GM23338 (cell line): ENCODE measurements at regions not wholly inside any gene's neighbourhood (a gene's known extent, or its start where the extent isn't known, plus 50 kb on each side); places are given as distances from the start of the nearest gene placed in this dataset.

Source experiments
- ATAC-seq: fragments of 200-7000 bp; cut with Tn5 transposase; 3 replicates; pipeline ENCODE4 v1.9.1; 2020
- DNase-seq: peaks from one replicate; pipeline ENCODE4 v3.0.0-alpha.2; 2015; ENCODE audit warnings: low spot score
- H2AFZ ChIP-seq: fragments of 200-600 bp; sonication (generic); 2 replicates; pipeline ENCODE4 v1.8.0; 2016; ENCODE audit warnings: antibody characterized with exemption, mild to moderate bottlenecking, moderate library complexity
- H3F3A ChIP-seq: fragments of 200-600 bp; sonication (generic); replicated peaks from 2 replicates; pipeline ENCODE4 v1.8.0; 2017; ENCODE audit warnings: antibody characterized with exemption, mixed run types, low read depth
- H3K27ac ChIP-seq: fragments of 200-600 bp; sonication (generic); 2 replicates; pipeline ENCODE4 v1.6.1; 2016; ENCODE audit warnings: low read depth
- H3K27me3 ChIP-seq: fragments of 200-600 bp; sonication (generic); 2 replicates; pipeline ENCODE4 v1.8.0; 2016; ENCODE audit warnings: mild to moderate bottlenecking, mixed run types, moderate library complexity; ENCODE audit not compliant: insufficient read depth
- H3K36me3 ChIP-seq: fragments of 200-600 bp; sonication (generic); 2 replicates; pipeline ENCODE4 v1.8.0; 2016; ENCODE audit warnings: mild to moderate bottlenecking; ENCODE audit not compliant: insufficient read depth
- H3K4me1 ChIP-seq: fragments of 200-600 bp; sonication (generic); 2 replicates; pipeline ENCODE4 v1.8.0; 2016; ENCODE audit warnings: mild to moderate bottlenecking, moderate library complexity; ENCODE audit not compliant: insufficient read depth
- H3K4me2 ChIP-seq: fragments of 200-600 bp; sonication (generic); 2 replicates; pipeline ENCODE4 v1.7.1; 2017; ENCODE audit warnings: mixed run types
- H3K4me3 ChIP-seq: fragments of 200-600 bp; sonication (generic); 2 replicates; pipeline ENCODE4 v1.6.1; 2016; ENCODE audit warnings: mixed run types
- H3K79me2 ChIP-seq: fragments of 200-600 bp; sonication (generic); replicated peaks from 2 replicates; pipeline ENCODE4 v1.8.0; 2017; ENCODE audit warnings: mild to moderate bottlenecking; ENCODE audit not compliant: insufficient read depth
- H3K9me2 ChIP-seq: fragments of 200-600 bp; sonication (generic); 2 replicates; pipeline ENCODE4 v1.8.0; 2017; ENCODE audit not compliant: insufficient read depth
- H4K20me1 ChIP-seq: fragments of 200-600 bp; sonication (generic); replicated peaks from 2 replicates; pipeline ENCODE4 v1.8.0; 2017; ENCODE audit warnings: mild to moderate bottlenecking; ENCODE audit not compliant: insufficient read depth
- H3K27ac Mint-ChIP-seq: 2 replicates; pipeline ENCODE4 v1.8.0; 2020; ENCODE audit warnings: inconsistent platforms, mild to moderate bottlenecking, moderate library complexity, mixed read lengths
- H3K27me3 Mint-ChIP-seq: 3 replicates; pipeline ENCODE4 v1.8.0; 2022; ENCODE audit warnings: low read depth, mild to moderate bottlenecking, moderate library complexity, mixed read lengths, inconsistent platforms; ENCODE audit not compliant: insufficient read depth, poor library complexity
- H3K36me3 Mint-ChIP-seq: 3 replicates; pipeline ENCODE4 v1.8.0; 2021; ENCODE audit warnings: low read depth, mild to moderate bottlenecking, inconsistent platforms, moderate library complexity, mixed read lengths
- H3K4me1 Mint-ChIP-seq: 3 replicates; pipeline ENCODE4 v1.8.0; 2020; ENCODE audit warnings: mild to moderate bottlenecking, inconsistent platforms, mixed read lengths
- H3K4me3 Mint-ChIP-seq: 3 replicates; pipeline ENCODE4 v1.8.0; 2021; ENCODE audit warnings: moderate library complexity, mild to moderate bottlenecking, inconsistent platforms, mixed read lengths
- H3K9me3 Mint-ChIP-seq: 3 replicates; pipeline ENCODE4 v1.8.0; 2020; ENCODE audit warnings: moderate library complexity, mild to moderate bottlenecking, inconsistent platforms, mixed read lengths
- CREB1 ChIP-seq: fragments of 250-450 bp; sonication (Bioruptor Pico); IDR thresholded peaks from 2 replicates; pipeline ENCODE4 v1.5.0; 2020; ENCODE audit warnings: low read depth, mild to moderate bottlenecking, moderate library complexity
- EZH2 ChIP-seq: fragments of 200-600 bp; sonication (generic); IDR thresholded peaks from one replicate; pipeline ENCODE4 v1.8.0; 2017; ENCODE audit warnings: antibody characterized with exemption, mild to moderate bottlenecking, low read depth; ENCODE audit not compliant: unreplicated experiment
- JUNB ChIP-seq: IDR thresholded peaks from one replicate; pipeline ENCODE4 v1.6.1; 2016; ENCODE audit warnings: antibody characterized with exemption; ENCODE audit not compliant: unreplicated experiment
- NANOG ChIP-seq: IDR thresholded peaks from 2 replicates; pipeline ENCODE4 v1.6.1; 2016; ENCODE audit warnings: antibody characterized with exemption, borderline replicate concordance
- POLR2AphosphoS5 ChIP-seq: IDR thresholded peaks from 2 replicates; pipeline ENCODE4 v1.6.1; 2016; ENCODE audit warnings: antibody characterized with exemption, low read depth
- STAT1 ChIP-seq: IDR thresholded peaks from one replicate; pipeline ENCODE4 v1.6.1; 2016; ENCODE audit warnings: antibody characterized with exemption; ENCODE audit not compliant: unreplicated experiment
- ZNF114 ChIP-seq: fragments of 250-450 bp; sonication (Bioruptor Pico); IDR thresholded peaks from 2 replicates; pipeline ENCODE4 v1.5.0; 2020; ENCODE audit warnings: mild to moderate bottlenecking, moderate library complexity
- TF ChIP-seq, protein P1 (sequence below), 2 experiments: fragments of 200-600 bp in 1 of 2; sonication (generic) in 1 of 2; conservative IDR thresholded peaks; 2 replicates each; pipeline versions ENCODE4 v1.5.1 to v1.6.1; 2016 to 2017; ENCODE audit warnings: antibody characterized with exemption in 2 of 2, low read depth in 2 of 2, mild to moderate bottlenecking in 2 of 2, moderate library complexity in 1 of 2
- TF ChIP-seq, protein P2 (sequence below): IDR thresholded peaks from 2 replicates; pipeline ENCODE4 v1.6.1; 2016; ENCODE audit warnings: antibody characterized with exemption
- TF ChIP-seq, protein P3 (sequence below): IDR thresholded peaks from one replicate; pipeline ENCODE4 v1.6.1; 2018; ENCODE audit warnings: antibody characterized with exemption; ENCODE audit not compliant: unreplicated experiment
- TF ChIP-seq, protein P4 (sequence below): fragments of 250-450 bp; sonication (Bioruptor Pico); IDR thresholded peaks from 2 replicates; pipeline ENCODE4 v1.5.0; 2020; ENCODE audit warnings: mild to moderate bottlenecking, moderate library complexity

DNA sequence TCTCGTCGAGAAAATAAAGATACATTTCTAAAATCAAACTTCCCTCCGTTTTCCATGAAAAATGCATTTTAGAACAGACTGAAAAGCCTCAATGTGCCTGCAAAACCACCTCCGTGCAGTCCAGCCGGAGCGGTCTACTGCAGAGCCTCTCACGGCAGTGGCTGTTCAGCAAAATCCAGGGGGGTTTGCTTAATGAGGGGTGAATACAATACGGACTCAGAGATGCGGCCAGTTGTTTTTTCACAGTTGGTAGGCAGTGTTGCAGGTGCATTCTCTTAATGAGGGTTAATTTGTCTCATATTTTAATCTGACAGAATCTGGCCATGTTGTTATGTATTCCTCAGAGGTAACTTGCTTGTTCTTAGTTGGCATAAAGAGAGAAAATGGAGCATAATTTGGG lies 223.0 kb downstream of the EBLN2 start:
- no peak for TF ChIP-seq ZNF114 (CRISPR knock-in tag)
- TF ChIP-seq, protein P1, sequence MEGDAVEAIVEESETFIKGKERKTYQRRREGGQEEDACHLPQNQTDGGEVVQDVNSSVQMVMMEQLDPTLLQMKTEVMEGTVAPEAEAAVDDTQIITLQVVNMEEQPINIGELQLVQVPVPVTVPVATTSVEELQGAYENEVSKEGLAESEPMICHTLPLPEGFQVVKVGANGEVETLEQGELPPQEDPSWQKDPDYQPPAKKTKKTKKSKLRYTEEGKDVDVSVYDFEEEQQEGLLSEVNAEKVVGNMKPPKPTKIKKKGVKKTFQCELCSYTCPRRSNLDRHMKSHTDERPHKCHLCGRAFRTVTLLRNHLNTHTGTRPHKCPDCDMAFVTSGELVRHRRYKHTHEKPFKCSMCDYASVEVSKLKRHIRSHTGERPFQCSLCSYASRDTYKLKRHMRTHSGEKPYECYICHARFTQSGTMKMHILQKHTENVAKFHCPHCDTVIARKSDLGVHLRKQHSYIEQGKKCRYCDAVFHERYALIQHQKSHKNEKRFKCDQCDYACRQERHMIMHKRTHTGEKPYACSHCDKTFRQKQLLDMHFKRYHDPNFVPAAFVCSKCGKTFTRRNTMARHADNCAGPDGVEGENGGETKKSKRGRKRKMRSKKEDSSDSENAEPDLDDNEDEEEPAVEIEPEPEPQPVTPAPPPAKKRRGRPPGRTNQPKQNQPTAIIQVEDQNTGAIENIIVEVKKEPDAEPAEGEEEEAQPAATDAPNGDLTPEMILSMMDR (conservative IDR thresholded peaks at IDR 0.05; ENCODE audit: low read depth in 2 of 2): no peak
- TF ChIP-seq CREB1 (CRISPR knock-in tag): no peak
- TF ChIP-seq, protein P2, sequence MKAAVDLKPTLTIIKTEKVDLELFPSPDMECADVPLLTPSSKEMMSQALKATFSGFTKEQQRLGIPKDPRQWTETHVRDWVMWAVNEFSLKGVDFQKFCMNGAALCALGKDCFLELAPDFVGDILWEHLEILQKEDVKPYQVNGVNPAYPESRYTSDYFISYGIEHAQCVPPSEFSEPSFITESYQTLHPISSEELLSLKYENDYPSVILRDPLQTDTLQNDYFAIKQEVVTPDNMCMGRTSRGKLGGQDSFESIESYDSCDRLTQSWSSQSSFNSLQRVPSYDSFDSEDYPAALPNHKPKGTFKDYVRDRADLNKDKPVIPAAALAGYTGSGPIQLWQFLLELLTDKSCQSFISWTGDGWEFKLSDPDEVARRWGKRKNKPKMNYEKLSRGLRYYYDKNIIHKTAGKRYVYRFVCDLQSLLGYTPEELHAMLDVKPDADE: no peak
- no peak for TF ChIP-seq STAT1
- no peaks in the 10 kb centered on the region for H3K4me1 Mint-ChIP-seq
- Histone ChIP-seq H3K27ac (no peak overlapping the region), H2AFZ (no peak overlapping the region), H3F3A (no peaks in the 10 kb centered on the region), H3K36me3 (no peaks in the 10 kb centered on the region), H4K20me1 (no peaks in the 10 kb centered on the region), H3K4me1 (no peaks in the 10 kb centered on the region), H3K4me2 (no peak overlapping the region), H3K4me3 (no peak overlapping the region), H3K79me2 (no peaks in the 10 kb centered on the region), H3K27me3 (no peaks in the 10 kb centered on the region), H3K9me2 (0 out of 2 replicates have a peak, but pooled peaks cover 3% of the 10 kb centered on the region)
- no peak for DNase-seq
- ATAC-seq: no peak
- no peak overlapping the region for H3K27ac Mint-ChIP-seq
- H3K4me3 Mint-ChIP-seq: no peak overlapping the region
- H3K9me3 Mint-ChIP-seq: no peaks in the 10 kb centered on the region
- no peaks in the 10 kb centered on the region for H3K36me3 Mint-ChIP-seq
- H3K27me3 Mint-ChIP-seq: no peaks in the 10 kb centered on the region

DNA sequence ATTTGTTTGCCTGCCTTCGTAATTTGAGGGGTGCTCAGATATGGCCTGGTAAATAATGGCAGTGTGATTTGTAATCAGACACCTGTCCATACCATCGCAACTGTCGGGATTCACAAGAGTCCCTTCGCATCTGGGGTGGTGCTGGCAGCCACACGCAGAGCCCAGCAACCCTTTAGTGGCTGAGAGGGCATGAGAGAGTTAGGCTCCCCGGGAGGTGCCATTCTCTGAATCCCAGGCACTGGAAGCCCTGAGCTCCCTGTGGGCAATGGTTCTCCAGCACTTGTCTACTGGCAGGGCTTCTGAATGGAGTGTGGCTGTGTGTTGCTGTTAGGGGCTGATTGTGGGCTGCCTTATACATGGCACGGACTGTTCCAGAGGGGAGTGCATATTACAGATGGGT lies 230.1 kb downstream of the EBLN2 start:
- no peaks in the 10 kb centered on the region for H3K9me3 Mint-ChIP-seq
- no peaks in the 10 kb centered on the region for H3K27me3 Mint-ChIP-seq
- H3K79me2 ChIP-seq: no peaks in the 10 kb centered on the region
- no peaks in the 10 kb centered on the region for H4K20me1 ChIP-seq
- no peak overlapping the region for H3K27ac ChIP-seq
- H3K36me3 Mint-ChIP-seq: no peaks in the 10 kb centered on the region
- no peak overlapping the region for H3K27ac Mint-ChIP-seq
- peaks cover 18% of the 10 kb centered on the region for H3K4me1 Mint-ChIP-seq
- H2AFZ ChIP-seq: 0 out of 2 replicates have a peak overlapping the region, but pooled peaks have one; percentile 28
- ATAC-seq (peak; percentile 72), DNase-seq (peak; percentile 4)
- no peaks in the 10 kb centered on the region for H3K36me3 ChIP-seq
- no peak overlapping the region for H3K4me3 Mint-ChIP-seq
- H3K4me3 ChIP-seq: no peak overlapping the region
- H3F3A ChIP-seq: no peaks in the 10 kb centered on the region
- H3K9me2 ChIP-seq: 0 out of 2 replicates have a peak, but pooled peaks cover 3% of the 10 kb centered on the region
- H3K4me1 ChIP-seq: no peaks in the 10 kb centered on the region
- H3K4me2 ChIP-seq: no peak overlapping the region
- H3K27me3 ChIP-seq: no peaks in the 10 kb centered on the region
- TF ChIP-seq, protein P3, sequence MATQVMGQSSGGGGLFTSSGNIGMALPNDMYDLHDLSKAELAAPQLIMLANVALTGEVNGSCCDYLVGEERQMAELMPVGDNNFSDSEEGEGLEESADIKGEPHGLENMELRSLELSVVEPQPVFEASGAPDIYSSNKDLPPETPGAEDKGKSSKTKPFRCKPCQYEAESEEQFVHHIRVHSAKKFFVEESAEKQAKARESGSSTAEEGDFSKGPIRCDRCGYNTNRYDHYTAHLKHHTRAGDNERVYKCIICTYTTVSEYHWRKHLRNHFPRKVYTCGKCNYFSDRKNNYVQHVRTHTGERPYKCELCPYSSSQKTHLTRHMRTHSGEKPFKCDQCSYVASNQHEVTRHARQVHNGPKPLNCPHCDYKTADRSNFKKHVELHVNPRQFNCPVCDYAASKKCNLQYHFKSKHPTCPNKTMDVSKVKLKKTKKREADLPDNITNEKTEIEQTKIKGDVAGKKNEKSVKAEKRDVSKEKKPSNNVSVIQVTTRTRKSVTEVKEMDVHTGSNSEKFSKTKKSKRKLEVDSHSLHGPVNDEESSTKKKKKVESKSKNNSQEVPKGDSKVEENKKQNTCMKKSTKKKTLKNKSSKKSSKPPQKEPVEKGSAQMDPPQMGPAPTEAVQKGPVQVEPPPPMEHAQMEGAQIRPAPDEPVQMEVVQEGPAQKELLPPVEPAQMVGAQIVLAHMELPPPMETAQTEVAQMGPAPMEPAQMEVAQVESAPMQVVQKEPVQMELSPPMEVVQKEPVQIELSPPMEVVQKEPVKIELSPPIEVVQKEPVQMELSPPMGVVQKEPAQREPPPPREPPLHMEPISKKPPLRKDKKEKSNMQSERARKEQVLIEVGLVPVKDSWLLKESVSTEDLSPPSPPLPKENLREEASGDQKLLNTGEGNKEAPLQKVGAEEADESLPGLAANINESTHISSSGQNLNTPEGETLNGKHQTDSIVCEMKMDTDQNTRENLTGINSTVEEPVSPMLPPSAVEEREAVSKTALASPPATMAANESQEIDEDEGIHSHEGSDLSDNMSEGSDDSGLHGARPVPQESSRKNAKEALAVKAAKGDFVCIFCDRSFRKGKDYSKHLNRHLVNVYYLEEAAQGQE: no peak
- TF ChIP-seq EZH2: no peak
- TF ChIP-seq JUNB: no peak
- no peak for TF ChIP-seq NANOG
- TF ChIP-seq POLR2AphosphoS5: no peak
- TF ChIP-seq, protein P4, sequence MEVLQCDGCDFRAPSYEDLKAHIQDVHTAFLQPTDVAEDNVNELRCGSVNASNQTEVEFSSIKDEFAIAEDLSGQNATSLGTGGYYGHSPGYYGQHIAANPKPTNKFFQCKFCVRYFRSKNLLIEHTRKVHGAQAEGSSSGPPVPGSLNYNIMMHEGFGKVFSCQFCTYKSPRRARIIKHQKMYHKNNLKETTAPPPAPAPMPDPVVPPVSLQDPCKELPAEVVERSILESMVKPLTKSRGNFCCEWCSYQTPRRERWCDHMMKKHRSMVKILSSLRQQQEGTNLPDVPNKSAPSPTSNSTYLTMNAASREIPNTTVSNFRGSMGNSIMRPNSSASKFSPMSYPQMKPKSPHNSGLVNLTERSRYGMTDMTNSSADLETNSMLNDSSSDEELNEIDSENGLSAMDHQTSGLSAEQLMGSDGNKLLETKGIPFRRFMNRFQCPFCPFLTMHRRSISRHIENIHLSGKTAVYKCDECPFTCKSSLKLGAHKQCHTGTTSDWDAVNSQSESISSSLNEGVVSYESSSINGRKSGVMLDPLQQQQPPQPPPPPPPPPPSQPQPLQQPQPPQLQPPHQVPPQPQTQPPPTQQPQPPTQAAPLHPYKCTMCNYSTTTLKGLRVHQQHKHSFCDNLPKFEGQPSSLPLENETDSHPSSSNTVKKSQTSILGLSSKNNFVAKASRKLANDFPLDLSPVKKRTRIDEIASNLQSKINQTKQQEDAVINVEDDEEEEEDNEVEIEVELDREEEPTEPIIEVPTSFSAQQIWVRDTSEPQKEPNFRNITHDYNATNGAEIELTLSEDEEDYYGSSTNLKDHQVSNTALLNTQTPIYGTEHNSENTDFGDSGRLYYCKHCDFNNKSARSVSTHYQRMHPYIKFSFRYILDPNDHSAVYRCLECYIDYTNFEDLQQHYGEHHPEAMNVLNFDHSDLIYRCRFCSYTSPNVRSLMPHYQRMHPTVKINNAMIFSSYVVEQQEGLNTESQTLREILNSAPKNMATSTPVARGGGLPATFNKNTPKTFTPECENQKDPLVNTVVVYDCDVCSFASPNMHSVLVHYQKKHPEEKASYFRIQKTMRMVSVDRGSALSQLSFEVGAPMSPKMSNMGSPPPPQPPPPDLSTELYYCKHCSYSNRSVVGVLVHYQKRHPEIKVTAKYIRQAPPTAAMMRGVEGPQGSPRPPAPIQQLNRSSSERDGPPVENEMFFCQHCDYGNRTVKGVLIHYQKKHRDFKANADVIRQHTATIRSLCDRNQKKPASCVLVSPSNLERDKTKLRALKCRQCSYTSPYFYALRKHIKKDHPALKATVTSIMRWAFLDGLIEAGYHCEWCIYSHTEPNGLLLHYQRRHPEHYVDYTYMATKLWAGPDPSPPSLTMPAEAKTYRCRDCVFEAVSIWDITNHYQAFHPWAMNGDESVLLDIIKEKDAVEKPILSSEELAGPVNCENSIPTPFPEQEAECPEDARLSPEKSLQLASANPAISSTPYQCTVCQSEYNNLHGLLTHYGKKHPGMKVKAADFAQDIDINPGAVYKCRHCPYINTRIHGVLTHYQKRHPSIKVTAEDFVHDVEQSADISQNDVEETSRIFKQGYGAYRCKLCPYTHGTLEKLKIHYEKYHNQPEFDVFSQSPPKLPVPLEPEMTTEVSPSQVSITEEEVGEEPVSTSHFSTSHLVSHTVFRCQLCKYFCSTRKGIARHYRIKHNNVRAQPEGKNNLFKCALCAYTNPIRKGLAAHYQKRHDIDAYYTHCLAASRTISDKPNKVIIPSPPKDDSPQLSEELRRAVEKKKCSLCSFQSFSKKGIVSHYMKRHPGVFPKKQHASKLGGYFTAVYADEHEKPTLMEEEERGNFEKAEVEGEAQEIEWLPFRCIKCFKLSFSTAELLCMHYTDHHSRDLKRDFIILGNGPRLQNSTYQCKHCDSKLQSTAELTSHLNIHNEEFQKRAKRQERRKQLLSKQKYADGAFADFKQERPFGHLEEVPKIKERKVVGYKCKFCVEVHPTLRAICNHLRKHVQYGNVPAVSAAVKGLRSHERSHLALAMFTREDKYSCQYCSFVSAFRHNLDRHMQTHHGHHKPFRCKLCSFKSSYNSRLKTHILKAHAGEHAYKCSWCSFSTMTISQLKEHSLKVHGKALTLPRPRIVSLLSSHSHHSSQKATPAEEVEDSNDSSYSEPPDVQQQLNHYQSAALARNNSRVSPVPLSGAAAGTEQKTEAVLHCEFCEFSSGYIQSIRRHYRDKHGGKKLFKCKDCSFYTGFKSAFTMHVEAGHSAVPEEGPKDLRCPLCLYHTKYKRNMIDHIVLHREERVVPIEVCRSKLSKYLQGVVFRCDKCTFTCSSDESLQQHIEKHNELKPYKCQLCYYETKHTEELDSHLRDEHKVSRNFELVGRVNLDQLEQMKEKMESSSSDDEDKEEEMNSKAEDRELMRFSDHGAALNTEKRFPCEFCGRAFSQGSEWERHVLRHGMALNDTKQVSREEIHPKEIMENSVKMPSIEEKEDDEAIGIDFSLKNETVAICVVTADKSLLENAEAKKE (CRISPR knock-in tag): no peak
